OCI-LY1 (cell line): ENCODE measurements at regions not wholly inside any gene's neighbourhood (a gene's known extent, or its start where the extent isn't known, plus 50 kb on each side); places are given as distances from the start of the nearest gene placed in this dataset.

Source experiments
- CTCF ChIP-seq: fragments of 200-600 bp; sonication (generic), shearing (Covaris generic); IDR thresholded peaks from 2 replicates; pipeline ENCODE4 v1.5.1; 2017; ENCODE audit warnings: mild to moderate bottlenecking, antibody characterized with exemption, low read length, moderate library complexity, mixed read lengths
- EZH2 ChIP-seq: fragments of 200-600 bp; sonication (generic), shearing (Covaris generic); IDR thresholded peaks from 2 replicates; pipeline ENCODE4 v1.8.0; 2017; ENCODE audit warnings: borderline replicate concordance, mixed run types, mild to moderate bottlenecking, antibody characterized with exemption, low read length, moderate library complexity, mixed read lengths

DNA sequence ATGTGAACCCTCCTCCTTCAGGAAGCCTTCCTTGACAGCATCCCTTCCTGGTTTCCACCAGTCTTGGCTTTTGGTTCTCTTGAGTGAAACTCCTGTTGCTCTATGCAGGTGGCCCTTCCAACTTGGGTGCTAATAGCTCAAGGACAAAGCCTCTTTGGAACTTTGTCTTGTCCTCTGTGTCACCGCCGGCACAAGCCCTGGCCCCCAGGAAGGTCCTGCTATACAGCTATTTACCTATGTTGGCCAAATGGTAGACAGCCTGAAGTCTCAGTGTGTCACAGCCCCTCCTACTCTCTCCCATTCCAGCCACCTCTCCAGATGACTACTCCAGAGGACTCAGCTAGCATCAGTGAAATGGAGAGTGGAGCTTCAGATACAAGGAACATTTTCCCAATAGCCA lies 94.7 kb upstream of the ZNF618 start:
- TF ChIP-seq CTCF, result no peak
- no peak for TF ChIP-seq EZH2
